HepG2 (cell line): ENCODE measurements at regions not wholly inside any gene's neighbourhood (a gene's known extent, or its start where the extent isn't known, plus 50 kb on each side); places are given as distances from the start of the nearest gene placed in this dataset.

Experiments used
- CBX1 ChIP-seq: IDR thresholded peaks from one replicate; pipeline ENCODE4 v1.6.1; 2016; ENCODE audit warnings: antibody characterized with exemption, low read depth
- KMT2B ChIP-seq: IDR thresholded peaks from 2 replicates; pipeline ENCODE4 v1.6.1; 2016; ENCODE audit warnings: missing genetic modification reagents, missing compliant biosample characterization
- MZF1 ChIP-seq: sonication (generic); formaldehyde crosslinking; IDR thresholded peaks from 2 replicates; pipeline ENCODE4 v1.8.1; 2023; ENCODE audit warnings: mild to moderate bottlenecking, missing genetic modification reagents, borderline replicate concordance
- PHF20 ChIP-seq: sonication (generic); formaldehyde crosslinking; IDR thresholded peaks from 2 replicates; pipeline ENCODE4 v1.5.0; 2020; ENCODE audit warnings: mild to moderate bottlenecking, missing genetic modification reagents
- TGIF2 ChIP-seq: IDR thresholded peaks from 2 replicates; pipeline ENCODE4 v1.6.1; 2016; ENCODE audit warnings: control low read depth, missing compliant biosample characterization
- ZNF557 ChIP-seq: sonication (generic); formaldehyde crosslinking; IDR thresholded peaks from 2 replicates; pipeline ENCODE4 v1.4.0; 2020; ENCODE audit warnings: missing genetic modification reagents
- ZNF589 ChIP-seq: sonication (generic); formaldehyde crosslinking; conservative IDR thresholded peaks from 2 replicates; pipeline ENCODE4 v1.8.0; 2022; ENCODE audit warnings: mild to moderate bottlenecking, moderate library complexity, missing genetic modification reagents
- ZNF792 ChIP-seq: IDR thresholded peaks from 2 replicates; pipeline ENCODE4 v1.6.1; 2016
- TF ChIP-seq, protein P1 (sequence below): sonication (generic); formaldehyde crosslinking; IDR thresholded peaks from 2 replicates; pipeline ENCODE4 v1.5.1; 2020; ENCODE audit warnings: mild to moderate bottlenecking, missing genetic modification reagents, moderate library complexity
- TF ChIP-seq, protein P2 (sequence below): sonication (generic); formaldehyde crosslinking; IDR thresholded peaks from 2 replicates; pipeline ENCODE4 v1.4.0; 2020; ENCODE audit warnings: missing genetic modification reagents, borderline replicate concordance

DNA sequence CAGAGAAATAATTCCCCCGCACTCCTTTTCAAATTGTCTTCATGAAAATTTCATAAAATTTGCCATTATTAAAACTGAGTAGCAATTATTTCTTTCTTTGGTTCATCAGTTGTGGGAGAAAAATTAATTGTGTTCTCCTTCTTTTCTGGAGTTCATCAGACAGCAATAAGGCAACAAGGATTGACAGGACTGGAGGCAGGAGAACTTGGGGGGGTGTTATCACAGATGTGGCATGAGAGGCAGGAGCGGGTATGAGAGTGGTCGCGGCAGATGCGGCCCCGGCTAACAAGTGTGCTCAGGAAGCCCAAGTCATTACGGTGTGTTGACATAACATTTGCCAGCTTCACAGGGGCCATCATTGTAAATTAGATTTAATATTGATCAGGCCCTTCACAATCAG is 306.6 kb upstream of the TMPO start (continued):
- no peak for TF ChIP-seq TGIF2 (CRISPR knock-in tag)
- no peak for TF ChIP-seq ZNF792
- TF ChIP-seq, protein P1, sequence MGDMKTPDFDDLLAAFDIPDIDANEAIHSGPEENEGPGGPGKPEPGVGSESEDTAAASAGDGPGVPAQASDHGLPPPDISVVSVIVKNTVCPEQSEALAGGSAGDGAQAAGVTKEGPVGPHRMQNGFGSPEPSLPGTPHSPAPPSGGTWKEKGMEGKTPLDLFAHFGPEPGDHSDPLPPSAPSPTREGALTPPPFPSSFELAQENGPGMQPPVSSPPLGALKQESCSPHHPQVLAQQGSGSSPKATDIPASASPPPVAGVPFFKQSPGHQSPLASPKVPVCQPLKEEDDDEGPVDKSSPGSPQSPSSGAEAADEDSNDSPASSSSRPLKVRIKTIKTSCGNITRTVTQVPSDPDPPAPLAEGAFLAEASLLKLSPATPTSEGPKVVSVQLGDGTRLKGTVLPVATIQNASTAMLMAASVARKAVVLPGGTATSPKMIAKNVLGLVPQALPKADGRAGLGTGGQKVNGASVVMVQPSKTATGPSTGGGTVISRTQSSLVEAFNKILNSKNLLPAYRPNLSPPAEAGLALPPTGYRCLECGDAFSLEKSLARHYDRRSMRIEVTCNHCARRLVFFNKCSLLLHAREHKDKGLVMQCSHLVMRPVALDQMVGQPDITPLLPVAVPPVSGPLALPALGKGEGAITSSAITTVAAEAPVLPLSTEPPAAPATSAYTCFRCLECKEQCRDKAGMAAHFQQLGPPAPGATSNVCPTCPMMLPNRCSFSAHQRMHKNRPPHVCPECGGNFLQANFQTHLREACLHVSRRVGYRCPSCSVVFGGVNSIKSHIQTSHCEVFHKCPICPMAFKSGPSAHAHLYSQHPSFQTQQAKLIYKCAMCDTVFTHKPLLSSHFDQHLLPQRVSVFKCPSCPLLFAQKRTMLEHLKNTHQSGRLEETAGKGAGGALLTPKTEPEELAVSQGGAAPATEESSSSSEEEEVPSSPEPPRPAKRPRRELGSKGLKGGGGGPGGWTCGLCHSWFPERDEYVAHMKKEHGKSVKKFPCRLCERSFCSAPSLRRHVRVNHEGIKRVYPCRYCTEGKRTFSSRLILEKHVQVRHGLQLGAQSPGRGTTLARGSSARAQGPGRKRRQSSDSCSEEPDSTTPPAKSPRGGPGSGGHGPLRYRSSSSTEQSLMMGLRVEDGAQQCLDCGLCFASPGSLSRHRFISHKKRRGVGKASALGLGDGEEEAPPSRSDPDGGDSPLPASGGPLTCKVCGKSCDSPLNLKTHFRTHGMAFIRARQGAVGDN = no peak
- TF ChIP-seq, protein P2, sequence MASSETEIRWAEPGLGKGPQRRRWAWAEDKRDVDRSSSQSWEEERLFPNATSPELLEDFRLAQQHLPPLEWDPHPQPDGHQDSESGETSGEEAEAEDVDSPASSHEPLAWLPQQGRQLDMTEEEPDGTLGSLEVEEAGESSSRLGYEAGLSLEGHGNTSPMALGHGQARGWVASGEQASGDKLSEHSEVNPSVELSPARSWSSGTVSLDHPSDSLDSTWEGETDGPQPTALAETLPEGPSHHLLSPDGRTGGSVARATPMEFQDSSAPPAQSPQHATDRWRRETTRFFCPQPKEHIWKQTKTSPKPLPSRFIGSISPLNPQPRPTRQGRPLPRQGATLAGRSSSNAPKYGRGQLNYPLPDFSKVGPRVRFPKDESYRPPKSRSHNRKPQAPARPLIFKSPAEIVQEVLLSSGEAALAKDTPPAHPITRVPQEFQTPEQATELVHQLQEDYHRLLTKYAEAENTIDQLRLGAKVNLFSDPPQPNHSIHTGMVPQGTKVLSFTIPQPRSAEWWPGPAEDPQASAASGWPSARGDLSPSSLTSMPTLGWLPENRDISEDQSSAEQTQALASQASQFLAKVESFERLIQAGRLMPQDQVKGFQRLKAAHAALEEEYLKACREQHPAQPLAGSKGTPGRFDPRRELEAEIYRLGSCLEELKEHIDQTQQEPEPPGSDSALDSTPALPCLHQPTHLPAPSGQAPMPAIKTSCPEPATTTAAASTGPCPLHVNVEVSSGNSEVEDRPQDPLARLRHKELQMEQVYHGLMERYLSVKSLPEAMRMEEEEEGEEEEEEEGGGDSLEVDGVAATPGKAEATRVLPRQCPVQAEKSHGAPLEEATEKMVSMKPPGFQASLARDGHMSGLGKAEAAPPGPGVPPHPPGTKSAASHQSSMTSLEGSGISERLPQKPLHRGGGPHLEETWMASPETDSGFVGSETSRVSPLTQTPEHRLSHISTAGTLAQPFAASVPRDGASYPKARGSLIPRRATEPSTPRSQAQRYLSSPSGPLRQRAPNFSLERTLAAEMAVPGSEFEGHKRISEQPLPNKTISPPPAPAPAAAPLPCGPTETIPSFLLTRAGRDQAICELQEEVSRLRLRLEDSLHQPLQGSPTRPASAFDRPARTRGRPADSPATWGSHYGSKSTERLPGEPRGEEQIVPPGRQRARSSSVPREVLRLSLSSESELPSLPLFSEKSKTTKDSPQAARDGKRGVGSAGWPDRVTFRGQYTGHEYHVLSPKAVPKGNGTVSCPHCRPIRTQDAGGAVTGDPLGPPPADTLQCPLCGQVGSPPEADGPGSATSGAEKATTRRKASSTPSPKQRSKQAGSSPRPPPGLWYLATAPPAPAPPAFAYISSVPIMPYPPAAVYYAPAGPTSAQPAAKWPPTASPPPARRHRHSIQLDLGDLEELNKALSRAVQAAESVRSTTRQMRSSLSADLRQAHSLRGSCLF = no peak
- no peak for TF ChIP-seq CBX1
- no peak for TF ChIP-seq KMT2B (CRISPR knock-in tag)
- no peak for TF ChIP-seq ZNF589 (CRISPR knock-in tag)
- TF ChIP-seq PHF20 (CRISPR knock-in tag) = no peak
- TF ChIP-seq MZF1 = no peak
- no peak for TF ChIP-seq ZNF557 (CRISPR knock-in tag)
- TF ChIP-seq, all 625 proteins: peak for 0
